ENCODE measurements at regions not wholly inside any gene's neighbourhood (a gene's known extent, or its start where the extent isn't known, plus 50 kb on each side); places are given as distances from the start of the nearest gene placed in this dataset.

DNA sequence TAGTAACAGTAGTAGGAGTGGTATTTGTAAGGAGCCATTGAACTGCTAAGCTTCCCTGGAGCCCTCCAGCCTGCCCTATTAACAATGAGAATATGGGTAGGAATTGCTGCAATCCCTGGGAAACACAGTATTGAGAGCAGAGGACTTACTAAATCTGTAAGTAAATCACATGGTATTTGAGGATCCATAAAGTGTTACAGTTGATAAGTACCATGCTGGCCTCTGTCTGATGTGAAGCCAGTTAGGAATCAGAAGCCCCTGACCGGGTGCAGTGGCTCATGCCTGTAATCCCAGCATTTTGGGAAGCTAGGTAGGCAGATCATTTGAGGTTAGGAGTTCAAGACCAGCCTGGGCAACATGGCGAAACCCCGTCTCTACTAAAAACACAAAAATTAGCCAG lies 224.6 kb downstream of the C1D start:
- TF ChIP-seq CTCF (conservative IDR thresholded peaks at IDR 0.05; ENCODE audit: low read depth, low read length) = no peak
- no peak overlapping the region for H3K4me3 ChIP-seq (ENCODE audit: low read depth, low read length)
- no peak for DNase-seq (ENCODE audit: low read depth)

DNA sequence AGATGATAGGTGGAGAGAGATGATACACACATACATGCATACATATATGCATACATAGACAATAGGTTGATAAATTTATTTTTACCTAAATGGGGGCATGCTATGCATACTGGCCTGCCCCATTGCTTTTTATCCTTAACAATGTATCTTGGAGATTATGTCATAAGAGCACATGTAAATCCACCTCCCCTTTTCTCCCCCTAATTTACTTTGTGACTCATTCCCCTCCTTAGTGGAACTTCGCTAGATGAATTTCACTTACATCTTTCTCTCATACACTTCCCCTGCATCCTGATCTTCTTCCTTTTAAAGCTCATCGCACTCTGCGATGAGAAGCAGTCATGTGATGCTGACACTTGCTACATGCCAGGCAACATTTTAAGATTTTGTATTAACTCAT lies 223.6 kb downstream of the C1D start:
- no peak overlapping the region for H3K4me3 ChIP-seq (ENCODE audit: low read depth, low read length)
- no peak for DNase-seq (ENCODE audit: low read depth)
- TF ChIP-seq CTCF (conservative IDR thresholded peaks at IDR 0.05; ENCODE audit: low read depth, low read length) = no peak

GRCh38 chr2:67839668-67840067 lies 223.1 kb downstream of the C1D start:
- TF ChIP-seq CTCF (conservative IDR thresholded peaks at IDR 0.05; ENCODE audit: low read depth, low read length) = no peak
- DNase-seq (ENCODE audit: low read depth) = no peak
- no peak overlapping the region for H3K4me3 ChIP-seq (ENCODE audit: low read depth, low read length)

GRCh38 chr2:67840460-67841068 lies 222.2 kb downstream of the C1D start:
- no peak for DNase-seq (ENCODE audit: low read depth)
- no peak overlapping the region for H3K4me3 ChIP-seq (ENCODE audit: low read depth, low read length)
- TF ChIP-seq CTCF (conservative IDR thresholded peaks at IDR 0.05; ENCODE audit: low read depth, low read length) = peak; percentile 100

DNA sequence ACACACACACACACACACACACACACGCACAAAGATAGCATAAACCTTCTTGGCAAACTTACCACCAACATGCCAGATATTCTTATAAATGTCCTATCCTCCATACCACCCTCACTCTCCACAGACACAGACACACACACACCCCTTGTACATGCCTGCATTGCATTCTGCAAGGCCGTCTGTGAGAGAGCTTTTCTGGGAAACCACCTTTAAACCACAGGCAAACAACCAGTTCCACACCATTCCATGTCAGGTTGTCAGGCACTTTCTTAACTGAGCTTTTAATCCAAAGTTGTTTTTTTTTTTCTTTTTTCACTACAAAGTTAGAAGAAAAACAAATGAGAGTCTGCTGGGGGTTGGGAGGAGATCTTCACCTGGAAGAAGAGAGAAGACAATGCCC lies 221.1 kb downstream of the C1D start:
- no peak for DNase-seq (ENCODE audit: low read depth)
- no peak for TF ChIP-seq CTCF (conservative IDR thresholded peaks at IDR 0.05; ENCODE audit: low read depth, low read length)
- H3K4me3 ChIP-seq (ENCODE audit: low read depth, low read length) = no peak overlapping the region

GRCh38 chr2:67842375-67842959 lies 220.3 kb downstream of the C1D start:
- DNase-seq (ENCODE audit: low read depth) = no peak
- no peak overlapping the region for H3K4me3 ChIP-seq (ENCODE audit: low read depth, low read length)
- no peak for TF ChIP-seq CTCF (conservative IDR thresholded peaks at IDR 0.05; ENCODE audit: low read depth, low read length)

DNA sequence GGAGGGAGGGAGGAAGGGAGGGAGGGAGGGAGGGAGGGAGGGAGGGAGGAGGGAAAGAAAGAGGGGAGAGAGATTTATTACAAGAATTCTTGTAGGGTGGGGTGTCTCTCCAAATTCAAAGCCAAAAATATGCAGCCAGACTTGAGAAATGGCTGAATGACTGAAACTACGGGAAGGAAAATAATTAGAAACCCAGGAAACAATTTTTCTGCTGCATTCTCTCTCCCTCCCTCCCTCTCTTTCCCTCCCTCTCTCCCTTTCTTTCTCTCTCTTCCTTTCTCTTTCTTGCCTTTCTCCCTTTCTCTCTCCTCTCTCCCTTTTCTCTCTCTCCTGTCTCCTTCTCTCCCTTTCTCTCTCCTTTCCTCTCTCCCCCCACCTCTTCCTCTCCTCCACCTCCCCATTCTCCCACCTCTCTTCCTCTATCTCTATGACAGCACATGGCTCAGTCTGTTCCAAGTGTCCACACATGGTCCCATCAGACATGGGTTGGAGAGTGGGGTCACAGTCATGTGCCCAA lies 218.7 kb downstream of the C1D start:
- H3K4me3 ChIP-seq (ENCODE audit: low read depth, low read length) = no peak overlapping the region
- no peak for TF ChIP-seq CTCF (conservative IDR thresholded peaks at IDR 0.05; ENCODE audit: low read depth, low read length)
- no peak for DNase-seq (ENCODE audit: low read depth)
